Duodenal mucosa (tissue), 2 donors: ENCODE measurements at regions not wholly inside any gene's neighbourhood (a gene's known extent, or its start where the extent isn't known, plus 50 kb on each side); places are given as distances from the start of the nearest gene placed in this dataset.
"Not testable (repeated sequence)": the region's sequence is repeated elsewhere in the genome, so short reads cannot be mapped to it uniquely, and the experiment has no call there.

Experiments used
- H3K27ac ChIP-seq: one replicate; pipeline ENCODE4 v1.7.0; 2013; ENCODE audit warnings: low read depth, low read length
- H3K27me3 ChIP-seq, 2 donors: one replicate each; pipeline ENCODE4 v1.7.0; 2013; ENCODE audit warnings: low read length in 2 of 2, control low read depth in 1 of 2; ENCODE audit not compliant: insufficient read depth in 2 of 2, control insufficient read depth in 1 of 2
- H3K36me3 ChIP-seq, 2 donors: one replicate each; pipeline ENCODE4 v1.7.0; 2013; ENCODE audit warnings: low read length in 2 of 2, control low read depth in 1 of 2; ENCODE audit not compliant: insufficient read depth in 2 of 2, control insufficient read depth in 1 of 2
- H3K4me1 ChIP-seq, 2 donors: one replicate each; pipeline ENCODE4 v1.7.0; 2013; ENCODE audit warnings: low read length in 2 of 2, control low read depth in 1 of 2; ENCODE audit not compliant: insufficient read depth in 2 of 2, control insufficient read depth in 1 of 2
- H3K4me3 ChIP-seq, 2 donors: one replicate each; pipeline ENCODE4 v1.7.0; 2013; ENCODE audit warnings: low read length in 2 of 2, low read depth in 1 of 2
- H3K9ac ChIP-seq, 2 donors: one replicate each; pipeline ENCODE4 v1.7.0; 2013; ENCODE audit warnings: low read length in 2 of 2, low read depth in 1 of 2
- H3K9me3 ChIP-seq, 2 donors: one replicate each; pipeline ENCODE4 v1.7.0; 2013; ENCODE audit warnings: low read length in 2 of 2, control low read depth in 1 of 2; ENCODE audit not compliant: control insufficient read depth in 1 of 2

- not testable (repeated sequence) for H3K27ac ChIP-seq, H3K36me3 ChIP-seq
Observed at GRCh38 chr7:153969016-153969415, 83.2 kb upstream of the DPP6 start.

GRCh38 chr7:153974603-153975002, 77.6 kb upstream of the DPP6 start:
- not testable (repeated sequence) for H3K36me3 ChIP-seq, H3K4me1 ChIP-seq, H3K4me3 ChIP-seq, H3K27me3 ChIP-seq, H3K9ac ChIP-seq, H3K27ac ChIP-seq, H3K9me3 ChIP-seq

More at GRCh38 chr7:153969016-153969415, 83.2 kb upstream of the DPP6 start:
- not testable (repeated sequence) for H3K9me3 ChIP-seq, H3K4me1 ChIP-seq, H3K4me3 ChIP-seq, H3K27me3 ChIP-seq, H3K9ac ChIP-seq

DNA sequence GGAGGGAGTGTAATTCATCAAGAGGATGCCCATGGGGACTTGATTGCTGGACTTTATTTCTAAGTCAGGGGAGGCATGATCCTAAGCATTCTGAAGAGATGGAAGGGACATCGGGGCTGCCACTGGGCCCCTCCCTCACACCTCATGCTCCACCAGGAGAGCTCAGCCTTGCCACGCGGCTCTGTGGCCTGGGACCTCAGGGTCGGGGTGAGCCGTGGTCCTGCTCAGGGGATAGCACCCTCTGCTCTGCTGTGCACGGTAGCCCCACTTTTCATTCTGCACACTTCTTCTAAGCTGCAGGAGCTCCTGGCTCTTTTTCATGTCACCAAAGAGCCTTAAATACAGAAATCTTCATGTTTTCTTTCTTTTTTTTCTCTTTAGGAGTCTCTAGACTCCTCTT, 75.5 kb upstream of the DPP6 start:
- H3K4me1 ChIP-seq, H3K9ac ChIP-seq, H3K36me3 ChIP-seq: not testable (repeated sequence)

DNA sequence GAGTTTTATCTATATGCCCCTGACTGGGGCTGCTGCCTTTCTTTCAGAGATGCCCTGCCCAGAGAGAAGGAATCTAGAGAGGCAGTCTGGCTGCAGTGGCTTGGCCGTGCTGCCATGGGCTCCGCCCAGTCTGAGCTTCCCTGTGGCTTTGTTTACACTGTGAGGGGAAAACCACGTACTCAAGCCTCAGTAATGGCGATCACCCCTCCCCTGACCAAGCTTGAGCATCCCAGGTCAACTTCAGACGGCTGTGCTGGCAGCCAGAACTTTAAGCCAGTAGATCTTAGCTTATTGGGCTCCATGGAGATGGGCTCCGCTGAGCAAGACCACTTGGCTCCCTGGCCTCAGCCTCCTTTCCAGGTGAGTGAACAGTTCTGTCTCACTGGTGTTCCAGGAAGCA, 69.0 kb upstream of the DPP6 start:
- H3K9me3 ChIP-seq, H3K36me3 ChIP-seq, H3K4me1 ChIP-seq, H3K4me3 ChIP-seq, H3K27me3 ChIP-seq, H3K27ac ChIP-seq, H3K9ac ChIP-seq: not testable (repeated sequence)

More for the DNA sequence above, 75.5 kb upstream of the DPP6 start:
- not testable (repeated sequence) for H3K4me3 ChIP-seq, H3K27ac ChIP-seq, H3K9me3 ChIP-seq, H3K27me3 ChIP-seq

GRCh38 chr7:153989066-153989627, 63.1 kb upstream of the DPP6 start:
- not testable (repeated sequence) for H3K36me3 ChIP-seq, H3K9ac ChIP-seq, H3K27ac ChIP-seq

GRCh38 chr7:153989742-153990425, 62.3 kb upstream of the DPP6 start:
- H3K9me3 ChIP-seq, H3K27me3 ChIP-seq, H3K36me3 ChIP-seq, H3K27ac ChIP-seq, H3K4me3 ChIP-seq, H3K4me1 ChIP-seq, H3K9ac ChIP-seq: not testable (repeated sequence)

More at GRCh38 chr7:153989066-153989627, 63.1 kb upstream of the DPP6 start:
- H3K4me1 ChIP-seq, H3K4me3 ChIP-seq, H3K9me3 ChIP-seq, H3K27me3 ChIP-seq: not testable (repeated sequence)

DNA sequence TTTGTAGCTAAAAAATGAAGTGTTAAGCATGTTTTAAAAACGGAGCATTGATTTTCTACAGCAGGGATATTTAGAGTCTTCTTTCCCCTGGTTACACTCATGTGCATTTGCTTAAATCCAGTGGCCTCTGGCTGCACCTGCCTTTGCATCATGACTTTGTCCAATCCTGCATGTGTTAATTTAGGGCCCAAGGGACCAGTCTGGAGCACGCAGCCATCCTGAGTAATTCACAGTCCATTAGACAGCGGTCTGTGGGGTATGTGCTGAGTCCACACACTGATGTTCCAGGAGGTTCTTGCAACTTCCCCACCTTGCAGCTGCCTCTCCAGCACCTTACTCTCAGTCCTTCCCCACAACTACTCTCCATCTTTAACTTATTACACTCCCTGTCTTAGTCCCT, 60.7 kb upstream of the DPP6 start:
- H3K9ac ChIP-seq, H3K36me3 ChIP-seq, H3K9me3 ChIP-seq, H3K27me3 ChIP-seq, H3K27ac ChIP-seq, H3K4me1 ChIP-seq, H3K4me3 ChIP-seq: not testable (repeated sequence)

GRCh38 chr7:153993402-153993801, 58.8 kb upstream of the DPP6 start:
- not testable (repeated sequence) for H3K4me1 ChIP-seq, H3K27ac ChIP-seq, H3K27me3 ChIP-seq, H3K9ac ChIP-seq, H3K4me3 ChIP-seq, H3K36me3 ChIP-seq, H3K9me3 ChIP-seq

- H3K9ac ChIP-seq, H3K36me3 ChIP-seq, H3K27me3 ChIP-seq, H3K9me3 ChIP-seq, H3K4me3 ChIP-seq, H3K27ac ChIP-seq, H3K4me1 ChIP-seq: not testable (repeated sequence)
Observed at GRCh38 chr7:153998896-153999295, 53.3 kb upstream of the DPP6 start.
